H9 (cell line): ENCODE measurements at regions not wholly inside any gene's neighbourhood (a gene's known extent, or its start where the extent isn't known, plus 50 kb on each side); places are given as distances from the start of the nearest gene placed in this dataset.

Experiments used
- DNase-seq: peaks from one replicate; pipeline ENCODE4 v3.0.0-alpha.2; 2017
- H2AFZ ChIP-seq: one replicate; pipeline ENCODE4 v1.6.1; 2013; ENCODE audit warnings: mild to moderate bottlenecking, low read length, control low read depth, moderate library complexity
- H2AK5ac ChIP-seq: 2 replicates; pipeline ENCODE4 v1.6.1; 2013; ENCODE audit warnings: low read length, control low read depth, mixed read lengths; ENCODE audit not compliant: insufficient read length
- H2BK120ac ChIP-seq: one replicate; pipeline ENCODE4 v1.6.1; 2013; ENCODE audit warnings: low read depth, mild to moderate bottlenecking, low read length, control low read depth, inconsistent platforms; ENCODE audit not compliant: poor library complexity, severe bottlenecking
- H2BK12ac ChIP-seq: 2 replicates; pipeline ENCODE4 v1.6.1; 2013; ENCODE audit warnings: low read length, control low read depth, mixed read lengths, low read depth; ENCODE audit not compliant: insufficient read length
- H2BK15ac ChIP-seq: 2 replicates; pipeline ENCODE4 v1.6.1; 2013; ENCODE audit warnings: low read depth, low read length, control low read depth
- H2BK20ac ChIP-seq: one replicate; pipeline ENCODE4 v1.6.1; 2013; ENCODE audit warnings: low read depth, mild to moderate bottlenecking, low read length, control low read depth, inconsistent platforms; ENCODE audit not compliant: poor library complexity, severe bottlenecking
- H2BK5ac ChIP-seq: 2 replicates; pipeline ENCODE4 v1.6.1; 2013; ENCODE audit warnings: low read length, control low read depth, mixed read lengths; ENCODE audit not compliant: insufficient read length
- H3K14ac ChIP-seq: 2 replicates; pipeline ENCODE4 v1.6.1; 2013; ENCODE audit warnings: low read length, control low read depth; ENCODE audit not compliant: insufficient read depth
- H3K18ac ChIP-seq: 2 replicates; pipeline ENCODE4 v1.6.1; 2013; ENCODE audit warnings: low read depth, mild to moderate bottlenecking, mixed read lengths, low read length, control low read depth; ENCODE audit not compliant: insufficient read length
- H3K23ac ChIP-seq: 2 replicates; pipeline ENCODE4 v1.6.1; 2013; ENCODE audit warnings: low read length, control low read depth, mixed read lengths, low read depth; ENCODE audit not compliant: insufficient read length
- H3K23me2 ChIP-seq: 2 replicates; pipeline ENCODE4 v1.6.1; 2013; ENCODE audit warnings: low read depth, mild to moderate bottlenecking, mixed read lengths, low read length, control low read depth; ENCODE audit not compliant: insufficient read length, poor library complexity, severe bottlenecking
- H3K27ac ChIP-seq: 2 replicates; pipeline ENCODE4 v1.5.1; 2013; ENCODE audit warnings: low read length, control low read depth, mixed read lengths, low read depth; ENCODE audit not compliant: insufficient read length
- H3K27me3 ChIP-seq: 2 replicates; pipeline ENCODE4 v1.6.1; 2013; ENCODE audit warnings: low read length, control low read depth, inconsistent platforms; ENCODE audit not compliant: insufficient read depth
- H3K4ac ChIP-seq: 2 replicates; pipeline ENCODE4 v1.6.1; 2013; ENCODE audit warnings: low read depth, mild to moderate bottlenecking, control low read depth, inconsistent platforms, low read length, moderate library complexity
- H3K4me1 ChIP-seq: 2 replicates; pipeline ENCODE4 v1.6.1; 2013; ENCODE audit warnings: low read length, control low read depth, inconsistent platforms; ENCODE audit not compliant: insufficient read depth
- H3K4me2 ChIP-seq: 2 replicates; pipeline ENCODE4 v1.6.1; 2013; ENCODE audit warnings: low read length, control low read depth, mixed read lengths; ENCODE audit not compliant: insufficient read length, insufficient read depth
- H3K56ac ChIP-seq: 2 replicates; pipeline ENCODE4 v1.6.1; 2013; ENCODE audit warnings: low read depth, mild to moderate bottlenecking, mixed read lengths, low read length, control low read depth; ENCODE audit not compliant: insufficient read length
- H3K79me1 ChIP-seq: 2 replicates; pipeline ENCODE4 v1.6.1; 2013; ENCODE audit warnings: low read depth, mild to moderate bottlenecking, moderate library complexity, low read length, control low read depth, inconsistent platforms; ENCODE audit not compliant: insufficient read depth, poor library complexity, severe bottlenecking
- H3K79me2 ChIP-seq: 2 replicates; pipeline ENCODE4 v1.6.1; 2013; ENCODE audit warnings: low read length, control low read depth, inconsistent platforms; ENCODE audit not compliant: insufficient read depth
- H3K9ac ChIP-seq: 2 replicates; pipeline ENCODE4 v1.6.1; 2013; ENCODE audit warnings: low read length, control low read depth, mixed read lengths; ENCODE audit not compliant: insufficient read length; ENCODE audit errors: extremely low read depth
- H3K9me3 ChIP-seq: one replicate; pipeline ENCODE4 v1.6.1; 2013; ENCODE audit warnings: low read depth, low read length, inconsistent platforms; ENCODE audit not compliant: control insufficient read depth
- H3T11ph ChIP-seq: one replicate; pipeline ENCODE4 v1.6.1; 2013; ENCODE audit warnings: mild to moderate bottlenecking, low read length, control low read depth, inconsistent platforms
- H4K20me1 ChIP-seq: one replicate; pipeline ENCODE4 v1.6.1; 2013; ENCODE audit not compliant: control insufficient read depth, insufficient read length, insufficient read depth
- H4K5ac ChIP-seq: 2 replicates; pipeline ENCODE4 v1.6.1; 2013; ENCODE audit warnings: low read depth, mild to moderate bottlenecking, mixed read lengths, low read length, control low read depth; ENCODE audit not compliant: insufficient read length
- H4K8ac ChIP-seq: replicated peaks from 2 replicates; pipeline ENCODE4 v1.6.1; 2013; ENCODE audit warnings: low read length, control low read depth, mixed read lengths, low read depth; ENCODE audit not compliant: insufficient read length
- H4K91ac ChIP-seq: 2 replicates; pipeline ENCODE4 v1.6.1; 2013; ENCODE audit warnings: low read depth, mild to moderate bottlenecking, moderate library complexity, mixed read lengths, low read length, control low read depth; ENCODE audit not compliant: insufficient read length
- H3K27ac Mint-ChIP-seq, 3 experiments: 2 replicates in 2 of 3; 3 replicates in 1 of 3; pipeline ENCODE4 v1.8.0; 2020 to 2021; ENCODE audit warnings: mixed read lengths in 3 of 3, mild to moderate bottlenecking in 1 of 3, moderate library complexity in 1 of 3
- H3K27me3 Mint-ChIP-seq: 2 replicates; pipeline ENCODE4 v1.8.0; 2021; ENCODE audit warnings: low read depth, mild to moderate bottlenecking, moderate library complexity, mixed read lengths
- H3K36me3 Mint-ChIP-seq, 3 experiments: 2 replicates in 2 of 3; 3 replicates in 1 of 3; pipeline ENCODE4 v1.8.0; 2020 to 2021; ENCODE audit warnings: low read depth in 3 of 3, mixed read lengths in 3 of 3; ENCODE audit not compliant: insufficient read depth in 1 of 3
- H3K4me1 Mint-ChIP-seq, 2 experiments: 2 replicates each; pipeline ENCODE4 v1.8.0; 2020; ENCODE audit warnings: mixed read lengths in 2 of 2
- H3K4me3 Mint-ChIP-seq, 2 experiments: 2 replicates in 1 of 2; 3 replicates in 1 of 2; pipeline ENCODE4 v1.8.0; 2020 to 2021; ENCODE audit warnings: mild to moderate bottlenecking in 2 of 2, mixed read lengths in 2 of 2, moderate library complexity in 1 of 2
- H3K9me3 Mint-ChIP-seq, 2 experiments: 2 replicates in 1 of 2; 3 replicates in 1 of 2; pipeline ENCODE4 v1.8.0; 2020; ENCODE audit warnings: mild to moderate bottlenecking in 2 of 2, mixed read lengths in 2 of 2, moderate library complexity in 1 of 2
- CTCF ChIP-seq: fragments of 200-600 bp; sonication (generic); conservative IDR thresholded peaks from 3 replicates; pipeline ENCODE4 v1.8.0; 2021; ENCODE audit warnings: antibody characterized with exemption, mild to moderate bottlenecking
- WGBS: extraction: QIAGEN DNeasy Blood & Tissue Kit; methylation state at CpG from one replicate; pipeline ENCODE4 v1.1.7; 2013; ENCODE audit warnings: missing lambda C conversion rate, low lambda C conversion rate, mixed read lengths; ENCODE audit not compliant: insufficient read length; ENCODE audit errors: extremely low coverage; 5-methylcytosine and 5-hydroxymethylcytosine counted together

GRCh38 chr5:145246379-145246778, 588.8 kb downstream of the PRELID2 start:
- no peak overlapping the region for H2AFZ ChIP-seq
- no peak overlapping the region for H2BK12ac ChIP-seq
- Mint-ChIP-seq H3K27ac (no peak overlapping the region; a peak in 1 of 7 replicates), H3K36me3 (no peaks in the 10 kb centered on the region), H3K4me1 (peaks cover 34 to 41% of the 10 kb centered on the region in 2 experiments), H3K27me3 (no peaks in the 10 kb centered on the region), H3K9me3 (no peaks in the 10 kb centered on the region), H3K4me3 (no peak overlapping the region)
- no peak overlapping the region for H2AK5ac ChIP-seq
- H3K27me3 ChIP-seq: no peaks in the 10 kb centered on the region
- H4K8ac ChIP-seq: no peak overlapping the region
- H3K18ac ChIP-seq: no peak overlapping the region
- no peak overlapping the region for H4K5ac ChIP-seq
- H3K9ac ChIP-seq: no peak overlapping the region
- H3K9me3 ChIP-seq: no peaks in the 10 kb centered on the region
- H3K56ac ChIP-seq: no peak overlapping the region
- H3T11ph ChIP-seq: no peak overlapping the region
- H3K4me1 ChIP-seq: peaks cover 11% of the 10 kb centered on the region; the same call in 1 of the 2 replicates
- TF ChIP-seq CTCF: no peak
- H4K20me1 ChIP-seq: no peaks in the 10 kb centered on the region
- H3K23me2 ChIP-seq: no peaks in the 10 kb centered on the region
- H3K79me1 ChIP-seq: no peaks in the 10 kb centered on the region
- no peak overlapping the region for H2BK20ac ChIP-seq
- no peak overlapping the region for H3K27ac ChIP-seq
- DNase-seq: no peak
- no peak overlapping the region for H3K4me2 ChIP-seq
- H3K79me2 ChIP-seq: no peaks in the 10 kb centered on the region
- H3K4ac ChIP-seq: no peak overlapping the region
- H2BK5ac ChIP-seq: no peak overlapping the region
- H2BK120ac ChIP-seq: no peak overlapping the region
- no peak overlapping the region for H2BK15ac ChIP-seq
- no peak overlapping the region for H3K23ac ChIP-seq
- H4K91ac ChIP-seq: no peak overlapping the region
- WGBS: no CpG with 5 or more reads among the region's 2 CpGs
- no peak overlapping the region for H3K14ac ChIP-seq
